Esophagus squamous epithelium (tissue), 5 donors: ENCODE measurements at regions not wholly inside any gene's neighbourhood (a gene's known extent, or its start where the extent isn't known, plus 50 kb on each side); places are given as distances from the start of the nearest gene placed in this dataset.

ENCODE experiments used
- DNase-seq: peaks from one replicate; lab custom pipeline; 2025; lab: John Stamatoyannopoulos, UW
- H3K27ac ChIP-seq, 4 donors: fragments of 200-600 bp; sonication (generic); one replicate each; pipeline ENCODE4 v1.5.1; 2016 to 2019; ENCODE audit warnings: mild to moderate bottlenecking in 1 of 4
- H3K27me3 ChIP-seq, 4 donors: fragments of 200-600 bp; sonication (generic); 1 replicate in 3 of 4; 2 replicates in 1 of 4; pipeline versions ENCODE4 v1.5.1 to v1.6.0; 2017 to 2021; ENCODE audit warnings: antibody characterized with exemption in 1 of 4
- H3K36me3 ChIP-seq, 3 donors: fragments of 200-600 bp; sonication (generic); one replicate each; pipeline ENCODE4 v1.5.1; 2016 to 2019
- H3K4me1 ChIP-seq, 3 donors: fragments of 200-600 bp; sonication (generic); one replicate each; pipeline ENCODE4 v1.5.1; 2017 to 2019
- H3K4me3 ChIP-seq, 4 donors: fragments of 200-600 bp; sonication (generic); 1 replicate in 3 of 4; 2 replicates in 1 of 4; pipeline ENCODE4 v1.5.1; 2016 to 2019; ENCODE audit warnings: mild to moderate bottlenecking in 2 of 4, moderate library complexity in 1 of 4
- H3K9me3 ChIP-seq, 3 donors: fragments of 200-600 bp; sonication (generic); one replicate each; pipeline ENCODE4 v1.5.1; 2016 to 2019
- CTCF ChIP-seq, 6 experiments: fragments of 450-650 bp in 4 of 6; fragments of 200-600 bp in 2 of 6; sonication (generic) in 2 of 6; IDR thresholded peaks; one replicate each; pipeline ENCODE4 v1.5.1; 2016 to 2019; ENCODE audit warnings: antibody characterized with exemption in 6 of 6, mild to moderate bottlenecking in 4 of 6, moderate library complexity in 4 of 6
- POLR2A ChIP-seq, 4 donors: fragments of 450-650 bp; IDR thresholded peaks; one replicate each; pipeline ENCODE4 v1.6.1; 2017; ENCODE audit warnings: antibody characterized with exemption in 4 of 4, mild to moderate bottlenecking in 4 of 4, moderate library complexity in 3 of 4
- WGBS, 2 donors: methylation state at CpG; one replicate each; pipeline ENCODE4 v1.1.5; 2018; 5-methylcytosine and 5-hydroxymethylcytosine counted together
- intact Hi-C: fragments of 100-400 bp; cut with DNase I; formaldehyde crosslinking; loops from one replicate; pipeline ENCODE4 v1.15.0; 2022
- donor health status: DM: yes; HTN: yes; CAD: no.

GRCh38 chr9:111175350-111175749 lies 137.1 kb upstream of the LPAR1 start:
- no peak for TF ChIP-seq POLR2A (IDR thresholded peaks at IDR 0.05)
- no peak for TF ChIP-seq CTCF (IDR thresholded peaks at IDR 0.05)
- intact Hi-C loops: no loop called here
- H3K4me3 ChIP-seq: no peak overlapping the region
- H3K9me3 ChIP-seq: no peaks in the 10 kb centered on the region
- no peaks in the 10 kb centered on the region for H3K27me3 ChIP-seq
- no peaks in the 10 kb centered on the region for H3K4me1 ChIP-seq
- H3K27ac ChIP-seq: no peak overlapping the region
- H3K36me3 ChIP-seq: no peaks in the 10 kb centered on the region
- no peak for DNase-seq

GRCh38 chr9:111167341-111167740 lies 129.1 kb upstream of the LPAR1 start:
- TF ChIP-seq CTCF (IDR thresholded peaks at IDR 0.05): no peak
- no peak for TF ChIP-seq POLR2A (IDR thresholded peaks at IDR 0.05)

DNA sequence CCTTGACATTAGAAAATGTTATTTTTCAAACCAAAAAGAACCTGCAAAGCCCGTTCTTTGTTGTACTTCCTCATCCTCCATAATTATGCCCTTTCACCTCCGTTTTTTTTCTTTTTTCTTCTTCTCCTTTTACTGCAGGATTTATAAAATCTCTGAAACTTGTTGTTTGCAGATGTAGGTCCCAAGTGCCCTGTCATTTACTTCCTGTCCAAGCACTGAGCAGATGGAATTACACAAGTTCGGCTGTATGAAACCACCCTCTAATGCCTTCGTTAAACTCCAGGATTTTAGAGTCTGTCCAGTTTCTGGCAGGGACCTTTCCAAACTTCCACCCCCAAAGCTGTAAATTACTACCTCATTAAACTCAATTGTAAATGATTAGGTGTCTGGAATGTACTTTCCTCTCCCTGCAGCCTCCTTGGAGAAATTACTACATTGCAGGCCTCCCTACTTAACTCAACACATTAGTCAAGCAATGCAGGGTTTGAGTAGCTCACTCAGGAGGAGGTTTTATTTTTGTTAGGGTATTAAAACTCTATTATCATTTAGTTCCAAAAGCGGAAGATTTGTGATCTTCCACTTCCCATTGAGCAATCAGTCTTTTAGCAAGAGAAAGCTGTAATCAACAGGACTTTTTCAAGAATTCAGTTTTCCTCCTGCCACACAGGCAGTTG lies 125.6 kb upstream of the LPAR1 start:
- intact Hi-C loops: no loop called here
- H3K36me3 ChIP-seq: no peaks in the 10 kb centered on the region
- no peak for DNase-seq
- H3K9me3 ChIP-seq: peaks cover 0 to 13% (median 0%) of the 10 kb centered on the region in 3 donors
- peak overlapping the region in 2 of 4 donors; percentile 57 to 81 for H3K27ac ChIP-seq
- 56 to 59% methylated on average over 5 of the region's 5 CpGs for WGBS, 2 donors
- no peaks in the 10 kb centered on the region for H3K4me1 ChIP-seq
- no peak overlapping the region for H3K4me3 ChIP-seq
- no peaks in the 10 kb centered on the region for H3K27me3 ChIP-seq
- no peak for TF ChIP-seq POLR2A (IDR thresholded peaks at IDR 0.05)
- TF ChIP-seq CTCF (IDR thresholded peaks at IDR 0.05): no peak

More at GRCh38 chr9:111167341-111167740, 129.1 kb upstream of the LPAR1 start:
- intact Hi-C loops: no loop called here
- H3K9me3 ChIP-seq: peaks cover 0 to 13% (median 0%) of the 10 kb centered on the region in 3 donors
- H3K4me3 ChIP-seq: no peak overlapping the region
- no peaks in the 10 kb centered on the region for H3K36me3 ChIP-seq
- no peaks in the 10 kb centered on the region for H3K27me3 ChIP-seq
- no peak for DNase-seq
- WGBS, 2 donors: 76 to 89% methylated on average over 2 of the region's 2 CpGs
- H3K4me1 ChIP-seq: no peaks in the 10 kb centered on the region
- no peak overlapping the region for H3K27ac ChIP-seq

- no peaks in the 10 kb centered on the region for H3K27me3 ChIP-seq
- H3K27ac ChIP-seq: no peak overlapping the region
- H3K36me3 ChIP-seq: no peaks in the 10 kb centered on the region
- H3K4me3 ChIP-seq: no peak overlapping the region
- intact Hi-C loops: no loop called here
- no peak for DNase-seq
- no peak for TF ChIP-seq POLR2A (IDR thresholded peaks at IDR 0.05)
- TF ChIP-seq CTCF (IDR thresholded peaks at IDR 0.05): no peak
- 52 to 68% methylated on average over 3 of the region's 3 CpGs for WGBS, 2 donors
- no peaks in the 10 kb centered on the region for H3K4me1 ChIP-seq
- peaks cover 0 to 3% (median 0%) of the 10 kb centered on the region in 3 donors for H3K9me3 ChIP-seq
Observed at GRCh38 chr9:111162026-111162425, 123.8 kb upstream of the LPAR1 start.

GRCh38 chr9:111161015-111161415 lies 122.7 kb upstream of the LPAR1 start:
- no peaks in the 10 kb centered on the region for H3K9me3 ChIP-seq
- H3K36me3 ChIP-seq: no peaks in the 10 kb centered on the region
- WGBS, 2 donors: 43 to 44% methylated on average over 3 of the region's 3 CpGs
- intact Hi-C loops: no loop called here
- no peak overlapping the region for H3K4me3 ChIP-seq
- TF ChIP-seq CTCF (IDR thresholded peaks at IDR 0.05): no peak
- TF ChIP-seq POLR2A (IDR thresholded peaks at IDR 0.05): no peak
- H3K27ac ChIP-seq: peak overlapping the region in 1 of 4 donors; percentile 19
- no peaks in the 10 kb centered on the region for H3K27me3 ChIP-seq
- H3K4me1 ChIP-seq: no peaks in the 10 kb centered on the region
- DNase-seq: no peak
